ENCODE measurements at regions not wholly inside any gene's neighbourhood (a gene's known extent, or its start where the extent isn't known, plus 50 kb on each side); places are given as distances from the start of the nearest gene placed in this dataset.
A peak's percentile ranks its signal among the peaks of the same experiment; 100 is the strongest.

DNA sequence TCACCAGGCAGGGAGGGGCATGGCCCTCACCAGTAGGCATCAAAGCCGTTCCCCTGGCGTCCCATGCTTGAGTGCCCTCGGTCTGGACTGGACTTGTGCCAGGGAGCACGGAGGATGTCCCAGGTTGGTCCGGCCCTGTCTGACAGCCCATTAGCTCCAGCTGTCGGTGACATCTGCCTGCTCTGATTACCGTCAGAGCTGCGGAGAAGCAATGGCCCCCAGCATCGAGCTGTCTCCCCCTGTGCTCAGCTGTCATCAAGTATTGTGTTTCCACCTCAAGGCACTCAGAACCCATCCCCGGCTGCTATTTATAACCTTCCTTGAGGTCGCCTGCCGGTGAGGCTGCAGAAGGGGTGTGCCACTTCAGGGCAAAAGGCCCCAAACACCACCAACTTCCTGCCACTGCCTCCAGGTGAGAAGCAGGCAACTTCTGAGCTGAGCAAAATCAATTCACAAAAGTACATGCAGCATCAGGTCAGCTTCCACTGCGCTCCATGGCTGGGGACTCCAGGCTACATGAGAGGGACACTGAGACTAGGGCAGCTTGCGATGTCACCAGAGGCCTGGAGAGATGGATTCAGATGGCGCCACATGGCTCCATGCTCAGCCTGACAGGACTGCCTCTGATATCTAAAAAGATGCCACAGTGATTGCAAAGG is 142.7 kb downstream of the C5orf15 start:
- CTCF ChIA-PET = no interaction called here
- Mint-ChIP-seq H3K36me3 (no peaks in the 10 kb centered on the region), H3K27me3 (peaks cover 5% of the 10 kb centered on the region in 2 donors), H3K27ac (peak overlapping the region; percentile 55 to 82), H3K4me1 (peaks cover 36 to 39% (median 36%) of the 10 kb centered on the region in 3 donors), H3K9me3 (no peaks in the 10 kb centered on the region), H3K4me3 (peak overlapping the region in 1 of 3 donors; percentile 61)
- no peak overlapping the region for H3K4me3 ChIP-seq (ENCODE audit: control insufficient read depth in 1 of 2, extremely low read depth in 1 of 2, low read length in 1 of 2)
- H3K4me1 ChIP-seq (ENCODE audit: control insufficient read depth in 1 of 2, extremely low read depth in 1 of 2, insufficient read depth in 2 of 2, low read length in 2 of 2) = peaks cover 18 to 36% of the 10 kb centered on the region in 2 experiments
- peak overlapping the region; percentile 47 for H3K27ac ChIP-seq (ENCODE audit: low read length)
- no peaks in the 10 kb centered on the region for H3K9me3 ChIP-seq
- peaks cover 0 to 14% of the 10 kb centered on the region in 2 experiments for H3K27me3 ChIP-seq (replicated peaks in 1 of 2; ENCODE audit: control insufficient read depth in 2 of 2, extremely low read depth in 1 of 2, insufficient read depth in 2 of 2, low read length in 1 of 2)
- H3K36me3 ChIP-seq (ENCODE audit: control insufficient read depth in 2 of 2, extremely low read depth in 1 of 2, insufficient read depth in 1 of 2, low read length in 1 of 2) = no peaks in the 10 kb centered on the region
- DNase-seq = peak in 34 of 35 experiments; percentile 14 to 70 (median 44)
- ATAC-seq (replicated peaks in 1 of 4) = peak; percentile 73 to 94 (median 86)
- POLR2A ChIA-PET = no interaction called here
- WGBS (ENCODE audit: insufficient coverage) = 49% methylated on average over 12 of the region's 15 CpGs

DNA sequence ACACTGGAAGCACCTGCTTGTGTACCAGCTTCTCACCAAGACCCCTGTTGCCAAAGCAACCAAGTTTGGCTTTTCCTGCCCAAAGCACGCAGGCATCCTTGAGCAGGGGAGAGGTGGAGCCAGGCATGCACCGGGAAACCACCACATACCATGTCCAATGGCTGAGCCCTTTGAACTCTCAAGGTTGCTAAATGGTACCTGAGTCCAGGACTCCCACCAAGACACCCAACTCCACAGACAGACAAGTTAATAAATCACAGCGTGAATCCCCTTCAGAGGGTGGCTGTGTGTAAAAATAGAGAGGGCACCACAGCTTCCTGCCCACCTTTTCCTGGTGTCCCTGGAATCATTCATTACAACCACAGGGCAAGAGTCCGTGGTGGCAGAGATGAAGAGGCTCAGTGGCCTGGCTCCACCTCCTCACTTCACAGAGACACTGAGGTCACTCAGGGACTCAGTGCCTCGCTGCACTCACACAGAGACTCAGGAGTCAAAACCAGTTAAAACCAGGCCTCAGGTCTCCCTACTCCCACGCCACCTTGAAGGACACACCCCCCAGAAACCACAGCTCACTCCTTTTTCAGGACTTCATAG is 143.7 kb downstream of the C5orf15 start:
- ATAC-seq (replicated peaks in 1 of 4) (no peak), DNase-seq (no peak)
- Histone ChIP-seq H3K4me1 (ENCODE audit: control insufficient read depth in 1 of 2, extremely low read depth in 1 of 2, insufficient read depth in 2 of 2, low read length in 2 of 2) (peaks cover 18 to 36% of the 10 kb centered on the region in 2 experiments), H3K27me3 (replicated peaks in 1 of 2; ENCODE audit: control insufficient read depth in 2 of 2, extremely low read depth in 1 of 2, insufficient read depth in 2 of 2, low read length in 1 of 2) (peaks cover 0 to 18% of the 10 kb centered on the region in 2 experiments), H3K4me3 (ENCODE audit: control insufficient read depth in 1 of 2, extremely low read depth in 1 of 2, low read length in 1 of 2) (no peak overlapping the region), H3K27ac (ENCODE audit: low read length) (no peak overlapping the region), H3K36me3 (ENCODE audit: control insufficient read depth in 2 of 2, extremely low read depth in 1 of 2, insufficient read depth in 1 of 2, low read length in 1 of 2) (no peaks in the 10 kb centered on the region), H3K9me3 (no peaks in the 10 kb centered on the region)
- POLR2A ChIA-PET = interaction anchor here in 1 of 2 donors (0.7 kb wide), 1 partner anchor 1046 kb away, joined by 3 read pairs; no protein-coding TSS in a partner anchor
- peak overlapping the region; percentile 19 to 82 for H3K27ac Mint-ChIP-seq
- CTCF ChIA-PET = no interaction called here
- H3K36me3 Mint-ChIP-seq = no peaks in the 10 kb centered on the region
- peaks cover 5 to 10% of the 10 kb centered on the region in 2 donors for H3K27me3 Mint-ChIP-seq
- H3K4me3 Mint-ChIP-seq = peak overlapping the region in 1 of 3 donors; percentile 61
- WGBS (ENCODE audit: insufficient coverage) = 29% methylated on average over 3 of the region's 6 CpGs
- H3K9me3 Mint-ChIP-seq = no peaks in the 10 kb centered on the region
- H3K4me1 Mint-ChIP-seq = peaks cover 36 to 42% (median 36%) of the 10 kb centered on the region in 3 donors

DNA sequence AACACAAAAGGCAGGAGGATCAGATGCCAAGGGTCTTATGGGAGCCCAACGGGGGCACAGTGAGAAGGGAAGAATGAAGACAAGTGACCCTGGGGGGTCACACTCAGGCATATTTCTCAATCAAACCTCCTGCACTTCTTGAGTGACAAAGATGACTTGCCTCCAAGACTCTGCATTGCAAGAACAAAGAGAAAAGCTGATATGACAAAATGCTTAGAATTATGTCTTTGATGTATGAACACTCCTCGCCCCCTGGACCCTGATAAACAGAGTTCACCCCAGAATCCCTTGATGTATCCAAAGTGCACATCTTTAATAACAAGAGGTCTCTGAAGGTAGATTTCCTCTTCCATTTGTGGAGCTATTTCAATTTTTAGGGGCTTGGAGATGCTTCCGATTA is 146.5 kb downstream of the C5orf15 start:
- peaks cover 18 to 30% of the 10 kb centered on the region in 2 experiments for H3K4me1 ChIP-seq (ENCODE audit: control insufficient read depth in 1 of 2, extremely low read depth in 1 of 2, insufficient read depth in 2 of 2, low read length in 2 of 2)
- H3K4me3 ChIP-seq (ENCODE audit: control insufficient read depth in 1 of 2, extremely low read depth in 1 of 2, low read length in 1 of 2) = no peak overlapping the region
- ATAC-seq (replicated peaks in 1 of 4) = no peak
- Mint-ChIP-seq H3K4me1 (peaks cover 36 to 42% (median 36%) of the 10 kb centered on the region in 3 donors), H3K27ac (no peak overlapping the region), H3K4me3 (no peak overlapping the region), H3K9me3 (no peaks in the 10 kb centered on the region), H3K36me3 (no peaks in the 10 kb centered on the region), H3K27me3 (peaks cover 17 to 19% of the 10 kb centered on the region in 2 donors)
- CTCF ChIA-PET = interaction anchor here in 1 of 2 donors (0.7 kb wide), 1 partner anchor 15 kb away, joined by 3 read pairs; no protein-coding TSS in a partner anchor
- no peak overlapping the region for H3K27ac ChIP-seq (ENCODE audit: low read length)
- no CpG with 5 or more reads among the region's 3 CpGs for WGBS (ENCODE audit: insufficient coverage)
- no peaks in the 10 kb centered on the region for H3K9me3 ChIP-seq
- no peaks in the 10 kb centered on the region for H3K36me3 ChIP-seq (ENCODE audit: control insufficient read depth in 2 of 2, extremely low read depth in 1 of 2, insufficient read depth in 1 of 2, low read length in 1 of 2)
- peaks cover 0 to 25% of the 10 kb centered on the region in 2 experiments for H3K27me3 ChIP-seq (replicated peaks in 1 of 2; ENCODE audit: control insufficient read depth in 2 of 2, extremely low read depth in 1 of 2, insufficient read depth in 2 of 2, low read length in 1 of 2)
- POLR2A ChIA-PET = no interaction called here
- DNase-seq = no peak

DNA sequence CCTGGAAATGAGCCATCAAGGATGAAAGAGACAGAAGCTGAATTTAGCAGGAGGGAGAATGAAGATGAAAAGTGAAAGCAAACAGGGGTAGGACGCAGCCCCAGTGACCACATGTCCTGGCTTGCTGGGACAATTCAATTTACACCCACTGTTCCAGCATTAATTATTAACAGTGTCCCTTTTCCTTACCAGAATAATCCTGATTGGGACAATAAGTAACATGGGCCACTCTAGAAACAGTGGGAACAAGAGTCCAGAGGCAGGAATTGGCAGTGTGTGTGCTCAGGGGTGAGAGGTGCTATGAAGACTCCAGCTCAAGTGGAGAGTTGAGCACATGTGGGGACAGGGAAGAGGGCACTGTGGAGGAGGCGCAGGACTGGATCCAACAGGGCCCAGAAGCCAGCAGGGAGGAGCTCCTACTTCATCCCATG is 147.1 kb downstream of the C5orf15 start:
- ChIA-PET CTCF (interaction anchor here in 1 of 2 donors (0.7 kb wide), 2 partner anchors 16 to 80 kb away, joined by 3 to 4 read pairs; no protein-coding TSS in a partner anchor), POLR2A (no interaction called here)
- DNase-seq (no peak), ATAC-seq (replicated peaks in 1 of 4) (no peak)
- Histone ChIP-seq H3K27ac (ENCODE audit: low read length) (no peak overlapping the region), H3K4me3 (ENCODE audit: control insufficient read depth in 1 of 2, extremely low read depth in 1 of 2, low read length in 1 of 2) (no peak overlapping the region), H3K9me3 (no peaks in the 10 kb centered on the region), H3K4me1 (ENCODE audit: control insufficient read depth in 1 of 2, extremely low read depth in 1 of 2, insufficient read depth in 2 of 2, low read length in 2 of 2) (peaks cover 18 to 24% of the 10 kb centered on the region in 2 experiments), H3K27me3 (replicated peaks in 1 of 2; ENCODE audit: control insufficient read depth in 2 of 2, extremely low read depth in 1 of 2, insufficient read depth in 2 of 2, low read length in 1 of 2) (peaks cover 0 to 25% of the 10 kb centered on the region in 2 experiments), H3K36me3 (ENCODE audit: control insufficient read depth in 2 of 2, extremely low read depth in 1 of 2, insufficient read depth in 1 of 2, low read length in 1 of 2) (no peaks in the 10 kb centered on the region)
- H3K27ac Mint-ChIP-seq = peak overlapping the region in 1 of 2 donors; percentile 23
- H3K4me3 Mint-ChIP-seq = no peak overlapping the region
- H3K36me3 Mint-ChIP-seq = no peaks in the 10 kb centered on the region
- peaks cover 32 to 38% (median 33%) of the 10 kb centered on the region in 3 donors for H3K4me1 Mint-ChIP-seq
- no peaks in the 10 kb centered on the region for H3K9me3 Mint-ChIP-seq
- no CpG with 5 or more reads among the region's 2 CpGs for WGBS (ENCODE audit: insufficient coverage)
- H3K27me3 Mint-ChIP-seq = peaks cover 17 to 19% of the 10 kb centered on the region in 2 donors

DNA sequence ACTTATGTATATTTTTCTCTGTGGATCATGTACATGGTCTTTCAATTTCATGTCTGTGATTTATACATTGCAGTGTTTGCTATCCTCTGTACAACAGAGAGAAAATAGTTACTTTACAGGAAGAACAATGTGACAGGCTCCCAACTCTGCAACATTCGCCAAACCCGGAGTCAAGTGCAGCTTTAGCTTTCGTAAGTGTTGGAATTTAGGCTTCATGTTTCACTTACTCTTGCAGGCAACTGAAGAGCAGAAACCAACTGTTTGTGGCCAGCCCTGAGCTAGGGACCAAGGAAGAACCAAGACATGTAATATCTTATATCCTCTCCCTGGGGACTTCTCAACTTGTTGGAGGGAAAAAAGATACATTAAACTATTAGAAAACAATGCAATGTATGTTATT is 147.9 kb downstream of the C5orf15 start:
- no peaks in the 10 kb centered on the region for H3K36me3 Mint-ChIP-seq
- no peak overlapping the region for H3K4me3 ChIP-seq (ENCODE audit: control insufficient read depth in 1 of 2, extremely low read depth in 1 of 2, low read length in 1 of 2)
- peaks cover 17 to 20% of the 10 kb centered on the region in 2 donors for H3K27me3 Mint-ChIP-seq
- H3K9me3 Mint-ChIP-seq = no peaks in the 10 kb centered on the region
- ChIA-PET CTCF (interaction anchor here (0.7 kb wide), 3 partner anchors 32 to 1012 kb away, joined by 3 to 4 read pairs (median 3); no protein-coding TSS in a partner anchor), POLR2A (no interaction called here)
- no peaks in the 10 kb centered on the region for H3K36me3 ChIP-seq (ENCODE audit: control insufficient read depth in 2 of 2, extremely low read depth in 1 of 2, insufficient read depth in 1 of 2, low read length in 1 of 2)
- no peaks in the 10 kb centered on the region for H3K9me3 ChIP-seq
- ATAC-seq (replicated peaks in 1 of 4) (no peak), DNase-seq (no peak)
- no peak overlapping the region for H3K27ac ChIP-seq (ENCODE audit: low read length)
- no peak overlapping the region for H3K27ac Mint-ChIP-seq
- H3K4me1 Mint-ChIP-seq = peaks cover 24 to 30% (median 25%) of the 10 kb centered on the region in 3 donors
- H3K4me3 Mint-ChIP-seq = no peak overlapping the region
- H3K27me3 ChIP-seq (replicated peaks in 1 of 2; ENCODE audit: control insufficient read depth in 2 of 2, extremely low read depth in 1 of 2, insufficient read depth in 2 of 2, low read length in 1 of 2) = peaks cover 0 to 25% of the 10 kb centered on the region in 2 experiments
- H3K4me1 ChIP-seq (ENCODE audit: control insufficient read depth in 1 of 2, extremely low read depth in 1 of 2, insufficient read depth in 2 of 2, low read length in 2 of 2) = peaks cover 14 to 16% of the 10 kb centered on the region in 2 experiments
- no CpG with 5 or more reads among the region's 3 CpGs for WGBS (ENCODE audit: insufficient coverage)

DNA sequence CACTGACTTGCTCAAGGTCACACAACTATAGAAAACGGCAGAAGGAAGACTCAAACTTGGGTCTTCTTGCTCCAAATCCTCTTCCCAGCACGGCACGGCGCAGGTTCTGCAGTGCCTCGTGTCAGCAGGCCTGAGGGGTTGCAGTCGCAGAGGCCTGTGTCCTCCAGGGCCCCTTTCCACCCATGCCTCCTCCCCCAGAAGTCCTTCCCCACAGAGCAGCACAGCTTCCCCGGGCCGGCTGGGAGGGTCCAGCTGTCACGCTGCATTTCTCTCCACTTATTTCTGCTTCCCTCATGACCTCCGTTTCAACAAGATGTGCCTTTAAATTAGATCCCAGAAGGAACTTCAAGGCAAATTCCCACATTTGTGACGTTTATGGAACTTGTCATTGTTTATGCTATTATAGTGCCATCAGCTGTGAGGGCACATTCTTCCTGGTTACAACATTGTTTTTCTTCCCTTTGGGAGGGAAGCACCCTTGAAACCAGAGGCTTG is 148.4 kb downstream of the C5orf15 start:
- Mint-ChIP-seq H3K27ac (no peak overlapping the region), H3K36me3 (no peaks in the 10 kb centered on the region), H3K4me1 (peaks cover 19 to 25% (median 20%) of the 10 kb centered on the region in 3 donors), H3K4me3 (no peak overlapping the region), H3K9me3 (no peaks in the 10 kb centered on the region), H3K27me3 (peaks cover 17 to 25% of the 10 kb centered on the region in 2 donors)
- no peaks in the 10 kb centered on the region for H3K36me3 ChIP-seq (ENCODE audit: control insufficient read depth in 2 of 2, extremely low read depth in 1 of 2, insufficient read depth in 1 of 2, low read length in 1 of 2)
- H3K4me1 ChIP-seq (ENCODE audit: control insufficient read depth in 1 of 2, extremely low read depth in 1 of 2, insufficient read depth in 2 of 2, low read length in 2 of 2) = peaks cover 9 to 11% of the 10 kb centered on the region in 2 experiments
- no peak overlapping the region for H3K4me3 ChIP-seq (ENCODE audit: control insufficient read depth in 1 of 2, extremely low read depth in 1 of 2, low read length in 1 of 2)
- peaks cover 0 to 25% of the 10 kb centered on the region in 2 experiments for H3K27me3 ChIP-seq (replicated peaks in 1 of 2; ENCODE audit: control insufficient read depth in 2 of 2, extremely low read depth in 1 of 2, insufficient read depth in 2 of 2, low read length in 1 of 2)
- DNase-seq = no peak
- CTCF ChIA-PET = no interaction called here
- H3K27ac ChIP-seq (ENCODE audit: low read length) = no peak overlapping the region
- ATAC-seq (replicated peaks in 1 of 4) = no peak
- POLR2A ChIA-PET = no interaction called here
- no peaks in the 10 kb centered on the region for H3K9me3 ChIP-seq
- WGBS (ENCODE audit: insufficient coverage) = 61% methylated on average over 9 of the region's 11 CpGs

Measured in T-cell (primary cell).